ENCODE measurements at regions not wholly inside any gene's neighbourhood (a gene's known extent, or its start where the extent isn't known, plus 50 kb on each side); places are given as distances from the start of the nearest gene placed in this dataset.

- Histone ChIP-seq H2AK5ac (ENCODE audit: low read depth, low read length) (no peak overlapping the region), H3K4me2 (ENCODE audit: low read depth, low read length) (peak overlapping the region; percentile 68), H3K27me3 (ENCODE audit: control insufficient read depth, insufficient read depth, low read length) (no peaks in the 10 kb centered on the region), H3K4me3 (ENCODE audit: insufficient read depth, low read depth, low read length) (no peak overlapping the region), H3K4ac (ENCODE audit: low read depth, low read length) (peak overlapping the region; percentile 89), H2AFZ (replicated peaks; ENCODE audit: low read length, poor library complexity) (peak overlapping the region; percentile 75), H3K4me1 (ENCODE audit: control insufficient read depth, insufficient read depth, low read length) (peaks cover 13% of the 10 kb centered on the region), H4K91ac (ENCODE audit: insufficient read depth, low read depth, low read length) (peak overlapping the region; percentile 93), H2BK5ac (ENCODE audit: low read depth, low read length, poor library complexity, severe bottlenecking) (peak overlapping the region; percentile 97), H2BK20ac (ENCODE audit: low read depth, low read length) (peak overlapping the region; percentile 90), H2BK15ac (ENCODE audit: low read depth, low read length) (peak overlapping the region; percentile 51; the same call in 2 of the 3 replicates), H3K9ac (ENCODE audit: low read depth, low read length) (peak overlapping the region; percentile 77), H4K20me1 (ENCODE audit: insufficient read depth, low read length) (no peaks in the 10 kb centered on the region), H4K8ac (ENCODE audit: low read depth in 2 of 2, low read length in 2 of 2) (peak overlapping the region; percentile 88 to 91), H4K5ac (ENCODE audit: low read depth, low read length) (peak overlapping the region; percentile 89), H2BK120ac (ENCODE audit: low read depth, low read length) (peak overlapping the region; percentile 96), H3K18ac (ENCODE audit: low read depth, low read length) (peak overlapping the region; percentile 95), H3K9me3 (ENCODE audit: control insufficient read depth, insufficient read depth, low read length) (no peaks in the 10 kb centered on the region), H3K9me1 (ENCODE audit: insufficient read depth, low read length) (peaks cover 3% of the 10 kb centered on the region; the same call in 1 of the 2 replicates), H3K36me3 (ENCODE audit: control insufficient read depth, insufficient read depth, low read length) (no peaks in the 10 kb centered on the region), H2AK9ac (replicated peaks; ENCODE audit: low read depth, low read length, poor library complexity) (no peak overlapping the region), H3K79me1 (ENCODE audit: low read depth in 1 of 2, low read length in 2 of 2) (no peaks in the 10 kb centered on the region), H3K27ac (ENCODE audit: insufficient read depth, low read length) (peak overlapping the region; percentile 85), H3K14ac (replicated peaks; ENCODE audit: low read depth, low read length) (peak overlapping the region; percentile 77; the same call in 1 of the 2 replicates), H3K23ac (ENCODE audit: low read depth, low read length) (peak overlapping the region; percentile 68), H3K56ac (ENCODE audit: extremely low read depth, insufficient read depth, low read length) (peak overlapping the region; percentile 75)
- 40% methylated on average over 1 of the region's 5 CpGs; no CpG with 5 or more reads in 1 of the 2 experiments for WGBS, 2 experiments (ENCODE audit: extremely low coverage in 2 of 2, insufficient read length in 1 of 2)
- DNase-seq (peak; percentile 11), ATAC-seq (ENCODE audit: low read depth) (peak; percentile 35)
- no TSS peak for BruUV-seq (replicated peaks)
- ChIA-PET POLR2A (ENCODE audit: unreplicated experiment) (no interaction called here), CTCF (no interaction called here)
- intact Hi-C loops (cut with micrococcal nuclease), result loop anchor here (10.0 kb wide), 1 partner anchor 551 kb away; no protein-coding TSS in a partner anchor
- in situ Hi-C loops (cut with MboI; ENCODE audit: low sequenced_read_pairs), result no loop called here
- dilution Hi-C loops (cut with HindIII; ENCODE audit: low sequenced_read_pairs, unreplicated experiment), result no loop called here
- TF ChIP-seq FOS (IDR thresholded peaks at IDR 0.05; ENCODE audit: low read depth, low read length) (no peak), CHD1 (IDR thresholded peaks at IDR 0.05; ENCODE audit: low read depth, low read length) (no peak), RAD21 (IDR thresholded peaks at IDR 0.05; ENCODE audit: low read length) (no peak), RCOR1 (IDR thresholded peaks at IDR 0.05; ENCODE audit: insufficient replicate concordance, low read length) (no peak), CEBPB (IDR thresholded peaks at IDR 0.05; ENCODE audit: low read depth, low read length) (no peak), NFE2L2 (IDR thresholded peaks at IDR 0.05; ENCODE audit: low read depth, low read length) (no peak), BHLHE40 (IDR thresholded peaks at IDR 0.05; ENCODE audit: low read depth, low read length) (no peak)
Measured at GRCh38 chr5:145245354-145245753, 589.8 kb downstream of the PRELID2 start.

All from IMR-90 (cell line).